DOHH2 (cell line): ENCODE measurements at regions not wholly inside any gene's neighbourhood (a gene's known extent, or its start where the extent isn't known, plus 50 kb on each side); places are given as distances from the start of the nearest gene placed in this dataset.

Experiments
- CTCF ChIP-seq: fragments of 200-600 bp; sonication (generic); IDR thresholded peaks from one replicate; pipeline ENCODE4 v1.5.1; 2014; ENCODE audit warnings: antibody characterized with exemption, mild to moderate bottlenecking, low read depth, low read length; ENCODE audit not compliant: poor library complexity, severe bottlenecking
- EZH2phosphoT487 ChIP-seq: fragments of 200-600 bp; sonication (generic); IDR thresholded peaks from 2 replicates; pipeline ENCODE4 v1.6.1; 2017; ENCODE audit warnings: borderline replicate concordance, mild to moderate bottlenecking, antibody characterized with exemption, low read length, moderate library complexity, mixed read lengths

- TF ChIP-seq CTCF (no peak), EZH2phosphoT487 (no peak)
Measured at GRCh38 chr4:20645236-20645635, 55.0 kb upstream of the PACRGL start.
